AG10803 (cell line): ENCODE measurements at regions not wholly inside any gene's neighbourhood (a gene's known extent, or its start where the extent isn't known, plus 50 kb on each side); places are given as distances from the start of the nearest gene placed in this dataset.

Experiments used
- DNase-seq: peaks from one replicate; pipeline ENCODE4 v3.0.0; 2010; ENCODE audit warnings: low read depth
- H3K4me3 ChIP-seq: 2 replicates; pipeline ENCODE4 v1.5.1; 2011; ENCODE audit warnings: mild to moderate bottlenecking, low read length, control low read depth
- TF ChIP-seq, protein P1 (sequence below): conservative IDR thresholded peaks from 2 replicates; pipeline ENCODE4 v1.5.1; 2011; ENCODE audit warnings: mild to moderate bottlenecking, low read length, control low read depth, inconsistent platforms

DNA sequence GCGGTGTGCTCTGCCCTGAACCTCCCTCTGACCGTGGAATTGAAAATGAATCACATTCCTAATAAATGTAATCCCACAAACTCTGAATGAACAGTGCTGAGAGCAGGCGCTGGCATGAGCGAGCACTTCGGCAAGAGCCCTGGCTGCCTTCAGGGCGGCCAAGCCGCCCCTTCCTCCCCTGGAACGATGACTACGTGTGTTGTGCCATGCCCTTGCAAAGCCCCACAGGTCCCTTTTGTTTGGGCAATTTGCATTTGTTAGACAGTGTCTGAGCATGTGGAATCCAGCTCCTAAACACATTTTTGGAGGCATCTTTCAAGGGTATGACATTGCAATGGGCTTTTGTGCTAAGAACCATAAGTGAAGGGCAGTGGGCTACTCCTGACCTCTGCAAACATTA lies 95.6 kb upstream of the MKI67 start:
- no peak for DNase-seq
- H3K4me3 ChIP-seq = no peak overlapping the region
- TF ChIP-seq, protein P1, sequence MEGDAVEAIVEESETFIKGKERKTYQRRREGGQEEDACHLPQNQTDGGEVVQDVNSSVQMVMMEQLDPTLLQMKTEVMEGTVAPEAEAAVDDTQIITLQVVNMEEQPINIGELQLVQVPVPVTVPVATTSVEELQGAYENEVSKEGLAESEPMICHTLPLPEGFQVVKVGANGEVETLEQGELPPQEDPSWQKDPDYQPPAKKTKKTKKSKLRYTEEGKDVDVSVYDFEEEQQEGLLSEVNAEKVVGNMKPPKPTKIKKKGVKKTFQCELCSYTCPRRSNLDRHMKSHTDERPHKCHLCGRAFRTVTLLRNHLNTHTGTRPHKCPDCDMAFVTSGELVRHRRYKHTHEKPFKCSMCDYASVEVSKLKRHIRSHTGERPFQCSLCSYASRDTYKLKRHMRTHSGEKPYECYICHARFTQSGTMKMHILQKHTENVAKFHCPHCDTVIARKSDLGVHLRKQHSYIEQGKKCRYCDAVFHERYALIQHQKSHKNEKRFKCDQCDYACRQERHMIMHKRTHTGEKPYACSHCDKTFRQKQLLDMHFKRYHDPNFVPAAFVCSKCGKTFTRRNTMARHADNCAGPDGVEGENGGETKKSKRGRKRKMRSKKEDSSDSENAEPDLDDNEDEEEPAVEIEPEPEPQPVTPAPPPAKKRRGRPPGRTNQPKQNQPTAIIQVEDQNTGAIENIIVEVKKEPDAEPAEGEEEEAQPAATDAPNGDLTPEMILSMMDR = no peak

DNA sequence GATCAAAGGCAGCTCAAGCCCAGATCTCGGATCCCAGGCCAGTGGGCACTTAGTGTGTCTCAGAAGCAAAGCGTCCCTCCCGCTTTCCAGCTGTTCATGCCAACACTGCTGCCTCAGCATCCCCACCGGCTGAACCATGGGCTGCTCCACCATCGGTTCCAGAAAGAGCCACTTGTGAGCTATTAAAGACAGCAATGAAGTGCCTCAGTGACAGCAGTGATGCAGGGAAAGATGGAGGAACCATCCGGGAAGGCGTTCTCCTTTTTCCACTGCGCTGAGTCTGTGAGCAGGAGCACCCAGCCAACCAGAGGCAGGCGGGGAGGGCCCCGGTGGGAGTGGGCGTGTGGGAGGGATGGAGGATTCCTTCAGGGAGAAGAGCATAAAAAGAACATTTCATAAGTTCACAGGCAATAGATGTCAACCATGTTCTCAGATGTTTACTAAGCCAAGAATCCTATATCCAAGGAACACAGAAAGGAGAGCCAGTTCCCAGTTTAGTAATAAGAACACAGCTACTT lies 96.2 kb upstream of the MKI67 start:
- DNase-seq = no peak
- H3K4me3 ChIP-seq = no peak overlapping the region
- TF ChIP-seq, protein P1 = no peak

DNA sequence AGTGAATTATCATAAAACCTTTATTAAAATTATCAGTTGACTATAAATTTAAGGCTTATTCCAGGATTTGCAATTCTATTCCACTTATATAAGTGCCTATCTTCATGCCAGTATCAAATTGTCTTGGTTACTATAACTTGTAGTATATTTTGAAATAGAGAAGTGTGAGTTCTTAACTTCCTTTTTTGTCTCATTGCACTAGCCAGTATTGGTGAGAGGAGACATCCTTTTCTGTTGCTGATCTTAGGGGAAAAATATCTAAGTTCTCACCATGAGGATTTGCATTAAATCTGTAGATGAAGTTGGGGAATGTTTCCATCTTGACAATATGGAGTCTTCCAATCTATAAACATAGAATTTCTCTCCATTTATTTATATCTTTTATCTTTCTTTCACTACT lies 104.2 kb upstream of the MKI67 start:
- H3K4me3 ChIP-seq = no peak overlapping the region
- DNase-seq = no peak
- TF ChIP-seq, protein P1 = no peak

DNA sequence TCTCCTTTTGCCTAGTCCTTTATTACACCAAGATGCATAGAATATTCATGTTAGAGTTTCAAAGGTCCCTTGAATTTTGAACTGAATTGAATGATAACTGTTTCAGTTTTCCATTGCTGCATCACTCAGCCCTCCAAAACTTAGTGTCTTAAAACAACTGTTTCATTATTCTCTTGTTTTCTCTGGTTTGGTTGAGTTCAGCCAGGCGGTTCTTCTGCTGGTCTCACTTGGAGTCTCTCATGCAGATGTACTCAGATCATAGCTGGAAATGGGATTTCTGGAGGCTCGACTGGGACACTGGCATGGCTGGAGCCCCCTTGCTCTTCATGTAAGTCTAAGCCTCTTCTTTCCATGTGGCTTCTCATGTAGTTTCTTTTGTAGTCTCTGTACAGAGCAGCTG lies 107.2 kb upstream of the MKI67 start:
- TF ChIP-seq, protein P1 = no peak
- H3K4me3 ChIP-seq = no peak overlapping the region
- no peak for DNase-seq

DNA sequence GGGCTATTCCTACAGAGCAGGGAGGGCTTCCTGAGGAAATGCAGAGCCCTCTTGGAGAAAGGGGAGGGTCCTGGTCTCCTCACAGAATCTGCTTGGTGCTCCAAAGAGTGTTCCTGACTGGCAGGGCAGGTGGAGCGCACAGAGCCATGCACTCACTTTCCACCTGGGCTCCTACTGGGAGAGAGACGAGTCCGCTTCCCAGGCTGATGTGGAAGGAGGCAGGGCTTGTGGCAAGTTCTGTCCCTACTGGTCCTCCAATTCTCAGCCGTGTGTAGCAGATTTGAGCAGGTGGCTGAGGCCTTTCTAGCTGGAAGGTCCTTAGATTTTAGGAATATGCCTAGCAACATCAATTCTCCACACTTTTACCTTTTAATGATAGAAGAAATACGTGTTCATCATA lies 111.5 kb upstream of the MKI67 start:
- TF ChIP-seq, protein P1 = no peak
- H3K4me3 ChIP-seq = no peak overlapping the region
- DNase-seq = no peak

DNA sequence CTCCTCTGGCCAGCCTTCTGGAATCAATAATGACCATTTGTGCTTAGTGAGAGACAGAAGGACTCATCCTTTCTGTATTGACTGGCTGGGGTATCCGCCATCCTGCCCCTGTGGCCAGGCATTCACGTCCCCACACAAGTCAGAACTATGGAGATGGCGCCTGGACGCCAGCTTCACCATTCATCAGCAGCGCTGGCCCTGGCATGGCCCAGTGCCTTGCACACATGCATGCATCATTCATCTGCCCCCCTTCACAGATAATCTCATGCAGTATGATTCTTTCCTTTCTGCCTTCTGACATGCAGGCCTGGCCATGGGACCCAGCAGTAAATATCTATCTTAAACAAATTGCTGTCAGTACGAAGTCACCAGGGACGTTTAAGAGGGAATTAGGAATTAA lies 114.8 kb upstream of the MKI67 start:
- TF ChIP-seq, protein P1 = no peak
- H3K4me3 ChIP-seq = no peak overlapping the region
- DNase-seq = no peak

DNA sequence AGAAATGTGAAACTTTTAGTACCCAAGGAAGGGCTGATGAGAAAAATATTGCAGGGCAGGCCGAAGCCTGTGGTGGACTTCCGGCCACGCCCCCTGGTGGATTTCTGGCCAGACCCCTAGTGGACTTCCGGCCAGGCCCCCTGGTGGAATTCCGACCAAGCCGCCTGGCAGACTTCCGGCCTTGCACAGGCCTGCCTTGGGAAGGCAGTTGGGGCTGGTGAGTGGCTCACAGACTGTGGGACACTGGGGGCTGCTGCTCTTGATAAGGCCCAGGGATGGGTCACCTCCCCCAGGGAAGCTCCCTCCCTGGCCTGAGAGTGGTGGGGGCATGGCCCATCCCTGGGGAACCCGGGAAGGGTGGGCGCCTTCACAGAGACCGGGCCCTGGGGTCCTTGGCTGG lies 116.4 kb upstream of the MKI67 start:
- TF ChIP-seq, protein P1 = no peak
- no peak overlapping the region for H3K4me3 ChIP-seq
- no peak for DNase-seq
